GM20431 (cell line): ENCODE measurements at regions not wholly inside any gene's neighbourhood (a gene's known extent, or its start where the extent isn't known, plus 50 kb on each side); places are given as distances from the start of the nearest gene placed in this dataset.
"Not testable (repeated sequence)": the region's sequence is repeated elsewhere in the genome, so short reads cannot be mapped to it uniquely, and the experiment has no call there.

Source experiments
- in situ Hi-C: fragments of 300-500 bp; cut with MseI, MboI; formaldehyde crosslinking; loops from one replicate; pipeline ENCODE4 v1.15.0; 2020; ENCODE audit warnings: low sequenced_read_pairs; ENCODE audit not compliant: unreplicated experiment

- in situ Hi-C loops, result no loop called here
These were observed 624.7 kb downstream of the UTRN start for GRCh38 chr6:144909753-144910285.

DNA sequence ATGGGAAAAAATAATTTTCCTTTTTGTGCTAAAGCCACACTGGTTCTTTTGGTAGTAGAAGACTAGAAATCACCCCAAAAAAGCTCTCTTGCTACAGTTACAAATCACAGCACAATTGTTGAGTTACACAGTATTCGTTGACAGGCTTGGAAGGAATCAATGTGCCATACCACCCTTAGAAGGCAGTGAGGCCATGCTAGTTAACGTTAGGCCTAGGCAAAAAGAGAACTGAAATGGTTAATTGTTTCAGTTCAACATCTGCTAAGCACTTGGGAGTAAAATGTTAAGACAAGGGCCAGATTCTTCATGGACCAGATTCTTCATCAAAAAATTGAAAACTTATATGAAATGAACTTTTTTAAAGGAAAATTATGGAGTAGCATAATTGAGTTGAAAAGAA is 626.2 kb downstream of the UTRN start:
- in situ Hi-C loops, result no loop called here

DNA sequence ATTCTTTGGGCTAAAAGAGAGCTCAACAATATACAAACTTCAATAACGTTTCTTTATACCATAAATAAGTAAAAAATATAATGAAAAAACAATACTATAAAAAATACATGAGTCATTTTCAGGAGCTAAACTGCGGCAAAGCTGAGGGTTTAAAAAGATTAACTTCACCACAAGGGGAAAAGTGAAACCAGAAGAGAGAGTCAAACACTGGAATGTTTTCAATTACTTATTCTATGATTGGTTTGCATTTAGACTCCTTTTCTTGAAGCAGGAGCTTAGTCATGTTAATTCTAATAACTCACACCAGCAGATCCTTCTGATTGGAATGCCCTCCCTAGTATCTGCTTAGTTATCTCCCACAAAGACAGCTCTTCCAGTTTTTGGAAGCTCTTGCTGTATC is 627.3 kb downstream of the UTRN start:
- in situ Hi-C loops, result no loop called here

GRCh38 chr6:144918073-144918472 is 632.9 kb downstream of the UTRN start:
- in situ Hi-C loops, result no loop called here

- in situ Hi-C loops, result no loop called here
These were observed 634.4 kb downstream of the UTRN start for GRCh38 chr6:144919560-144919959.

GRCh38 chr6:144920391-144920961 is 635.3 kb downstream of the UTRN start:
- in situ Hi-C loops, result no loop called here

- in situ Hi-C loops, result no loop called here
These were observed 636.3 kb downstream of the UTRN start for GRCh38 chr6:144921206-144921975.

- in situ Hi-C loops, result no loop called here
These were observed 637.1 kb downstream of the UTRN start for GRCh38 chr6:144922120-144922722.

- in situ Hi-C loops, result not testable (repeated sequence)
These were observed 637.8 kb downstream of the UTRN start for GRCh38 chr6:144922771-144923490.

DNA sequence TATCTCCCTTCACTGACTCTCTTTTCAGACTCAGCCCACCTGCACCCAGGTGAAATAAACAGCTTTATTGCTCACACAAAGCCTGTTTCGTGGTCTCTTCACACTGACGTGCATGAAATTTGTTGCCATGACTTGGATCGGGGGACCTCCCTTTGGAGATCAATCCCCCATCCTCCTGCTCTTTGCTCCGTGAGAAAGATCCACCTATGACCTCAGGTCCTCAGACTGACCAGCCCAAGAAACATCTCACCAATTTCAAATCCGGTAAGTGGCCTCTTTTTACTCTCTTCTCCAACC is 638.3 kb downstream of the UTRN start:
- in situ Hi-C loops, result not testable (repeated sequence)

DNA sequence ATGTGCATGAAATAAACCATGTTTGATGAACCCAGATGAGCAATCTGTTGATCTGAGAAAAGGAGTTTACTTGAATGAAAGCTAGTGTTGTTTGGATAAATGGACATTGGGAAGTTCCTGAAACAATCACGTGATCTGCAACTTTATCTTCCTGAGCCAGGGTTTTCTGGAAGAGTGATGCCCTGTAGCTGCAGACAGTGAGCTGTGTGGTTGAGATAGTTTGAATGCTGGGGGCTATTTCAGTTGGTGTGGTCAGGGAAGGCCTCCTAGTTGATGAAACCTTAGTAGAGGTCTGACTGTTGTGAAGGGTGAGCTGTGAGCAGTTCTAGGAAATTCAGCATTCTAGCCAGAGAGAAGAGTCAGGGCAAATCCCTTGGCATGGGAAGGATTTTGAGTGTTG is 643.7 kb downstream of the UTRN start:
- in situ Hi-C loops, result no loop called here

DNA sequence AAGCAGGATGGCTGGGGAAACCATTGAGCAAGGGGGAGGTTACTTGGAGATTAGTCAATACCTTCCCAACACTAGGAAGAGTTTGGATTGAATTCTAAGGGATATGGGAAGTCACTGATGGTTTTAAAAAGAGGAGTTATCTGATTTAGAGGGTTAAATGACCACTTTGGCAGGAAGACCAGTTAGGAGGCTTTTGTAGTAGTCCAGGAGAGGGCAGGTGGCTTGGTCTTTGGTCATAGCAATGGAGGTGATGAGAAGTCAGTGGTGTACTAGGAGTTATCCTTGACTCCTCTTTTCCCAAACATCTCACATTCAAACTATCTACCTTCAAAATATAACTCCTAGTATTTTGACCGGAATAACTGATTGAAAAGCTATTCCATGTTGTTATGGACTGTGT is 644.1 kb downstream of the UTRN start:
- in situ Hi-C loops, result no loop called here

DNA sequence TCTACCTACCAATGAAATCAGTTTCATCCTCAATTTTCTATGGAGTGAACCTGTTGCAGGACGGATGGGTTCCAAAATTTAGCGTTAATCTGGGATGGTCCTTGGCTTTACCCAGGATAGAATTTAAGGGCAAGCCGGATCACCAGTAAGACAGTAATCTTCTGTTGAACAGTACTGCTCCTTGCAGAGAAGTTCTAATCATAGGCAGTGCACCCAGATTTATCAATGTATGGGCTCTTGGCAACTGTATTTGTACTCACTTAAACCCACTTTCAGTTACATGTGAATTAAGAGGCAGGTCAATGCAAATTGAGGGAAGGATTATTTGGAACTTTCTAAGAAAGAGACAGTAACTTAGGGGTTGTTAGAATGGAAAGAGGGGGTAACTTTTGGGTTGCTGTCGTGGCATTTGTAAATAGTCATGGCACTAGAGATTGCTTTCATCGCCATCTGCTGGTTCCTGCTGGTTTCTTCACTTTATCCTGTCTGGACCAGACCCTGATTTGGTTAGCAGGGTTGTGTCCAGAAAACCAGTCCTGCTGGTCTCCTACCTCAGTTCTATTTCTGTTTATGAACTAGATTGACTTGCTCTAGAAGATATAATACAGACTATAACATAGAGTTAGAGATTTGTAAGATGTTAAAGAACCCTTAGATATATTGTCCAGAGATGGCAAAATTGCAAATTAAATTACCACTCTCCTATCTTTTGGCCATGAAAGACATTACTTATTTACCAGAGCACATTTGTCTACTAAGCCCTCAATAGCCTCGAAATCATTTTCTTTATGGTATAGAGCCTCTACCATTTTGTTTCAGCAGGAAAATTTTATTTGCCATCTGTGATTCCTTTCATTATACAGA is 646.3 kb downstream of the UTRN start:
- in situ Hi-C loops, result loop anchor here (10.0 kb wide), 1 partner anchor 347 kb away; no protein-coding TSS in a partner anchor

- in situ Hi-C loops, result loop anchor here (10.0 kb wide), 1 partner anchor 348 kb away; no protein-coding TSS in a partner anchor
These were observed 647.5 kb downstream of the UTRN start for GRCh38 chr6:144932621-144933020.

DNA sequence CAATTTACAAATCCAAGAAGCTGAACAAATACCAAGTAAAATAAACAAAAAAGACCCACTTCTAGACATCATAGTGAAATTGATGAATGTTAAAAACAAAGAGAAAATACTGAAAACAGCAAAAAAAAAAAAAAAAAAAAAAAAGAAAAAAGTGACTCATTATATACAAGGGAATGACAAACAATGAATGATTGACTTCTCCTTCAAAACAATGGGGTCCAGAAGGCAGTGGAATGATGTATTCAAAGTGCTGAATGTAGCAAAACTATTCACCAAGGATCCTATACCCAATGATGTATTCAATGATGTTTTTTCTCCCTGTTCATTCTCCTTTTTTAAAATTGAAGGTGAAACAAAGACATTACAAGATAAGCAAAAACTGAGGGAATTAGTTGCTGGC is 650.0 kb downstream of the UTRN start:
- in situ Hi-C loops, result loop anchor here (10.0 kb wide), 1 partner anchor 350 kb away; no protein-coding TSS in a partner anchor

GRCh38 chr6:144935661-144936060 is 650.5 kb downstream of the UTRN start:
- in situ Hi-C loops, result loop anchor here (10.0 kb wide), 1 partner anchor 351 kb away; no protein-coding TSS in a partner anchor

DNA sequence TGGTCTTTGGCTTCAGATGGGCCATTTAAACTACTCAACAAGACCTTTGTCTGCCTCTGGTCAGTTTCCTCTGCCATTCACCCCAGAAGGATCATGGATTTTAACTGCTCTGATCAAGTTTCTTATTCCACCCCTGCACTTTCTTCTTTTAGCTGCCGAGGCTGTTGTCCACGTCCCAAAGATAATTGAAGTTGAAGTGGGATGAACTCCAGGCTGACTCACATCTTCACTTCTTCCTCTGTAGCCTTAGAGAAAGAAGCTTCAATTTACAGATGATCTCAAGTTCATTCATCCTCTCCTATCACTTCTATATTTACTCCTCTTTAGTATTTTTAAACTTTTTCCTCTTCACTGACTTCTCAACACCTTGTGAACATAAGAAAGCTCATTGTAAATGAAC is 651.6 kb downstream of the UTRN start:
- in situ Hi-C loops, result loop anchor here (10.0 kb wide), 1 partner anchor 352 kb away; no protein-coding TSS in a partner anchor

DNA sequence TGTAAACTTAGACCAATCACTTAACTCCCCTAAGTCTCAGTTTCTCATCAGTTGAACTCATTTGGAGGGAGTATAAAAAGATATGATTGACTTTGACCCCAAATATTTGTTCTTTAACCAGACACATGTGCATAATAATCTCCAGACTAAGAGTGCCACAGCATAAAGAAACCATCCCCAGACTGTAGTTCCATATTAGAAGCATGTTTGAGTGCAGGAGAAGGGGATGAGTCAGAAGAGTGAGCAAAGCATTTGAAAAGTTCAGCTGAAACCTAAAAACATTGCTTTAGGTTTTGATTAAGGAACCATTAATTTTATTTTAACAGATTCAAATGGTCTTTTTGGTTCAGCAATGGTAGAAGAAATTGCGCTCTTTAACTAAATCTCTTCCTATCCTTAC is 654.8 kb downstream of the UTRN start:
- in situ Hi-C loops, result loop anchor here (10.0 kb wide), 1 partner anchor 355 kb away; no protein-coding TSS in a partner anchor

DNA sequence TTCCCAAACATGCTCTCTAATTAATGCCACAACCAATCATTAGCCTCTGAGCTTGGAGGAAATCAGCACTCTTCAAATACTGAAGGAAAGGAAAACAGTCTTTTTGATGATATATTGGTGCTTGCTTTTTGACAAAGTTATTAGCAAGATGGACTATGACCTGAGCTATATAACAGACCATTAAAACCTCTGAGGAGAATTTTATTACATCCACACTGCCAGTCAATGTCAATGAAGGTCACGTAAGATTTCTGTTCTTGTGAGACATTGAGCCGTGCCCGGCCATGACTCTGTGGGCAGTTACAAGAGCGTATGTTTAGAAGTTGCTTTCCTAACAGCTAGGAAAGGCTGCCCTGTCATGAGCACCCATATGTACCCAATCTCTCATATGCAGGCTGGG is 659.0 kb downstream of the UTRN start:
- in situ Hi-C loops, result no loop called here
